ENCODE measurements at regions not wholly inside any gene's neighbourhood (a gene's known extent, or its start where the extent isn't known, plus 50 kb on each side); places are given as distances from the start of the nearest gene placed in this dataset.

DNA sequence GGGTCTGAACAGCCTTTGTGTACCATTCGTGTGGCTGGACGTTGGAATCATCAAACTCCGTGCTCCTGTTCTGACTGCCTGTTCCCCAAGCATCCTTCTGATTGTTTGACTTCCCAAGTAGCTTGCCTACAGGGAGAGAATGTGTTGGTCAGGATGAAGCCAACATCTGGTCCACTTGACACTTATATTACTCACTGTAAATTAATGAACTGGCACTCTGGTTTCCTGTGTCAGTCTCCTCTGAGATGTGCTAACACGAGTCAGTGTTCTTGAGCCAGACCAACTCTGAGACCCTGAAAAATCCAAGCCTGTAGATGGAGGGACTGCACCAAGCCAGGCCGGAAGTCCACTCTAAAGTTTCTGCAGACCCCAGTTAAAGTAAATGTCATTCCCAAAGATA, 440.9 kb downstream of the ZNF516 start:
- TF ChIP-seq CTCF (IDR thresholded peaks at IDR 0.05) (no peak), POLR2A (IDR thresholded peaks at IDR 0.05) (no peak)

Measured in adrenal gland (tissue), 5 donors.